22Rv1 (cell line): ENCODE measurements at regions not wholly inside any gene's neighbourhood (a gene's known extent, or its start where the extent isn't known, plus 50 kb on each side); places are given as distances from the start of the nearest gene placed in this dataset.
"Not testable (repeated sequence)": the region's sequence is repeated elsewhere in the genome, so short reads cannot be mapped to it uniquely, and the experiment has no call there.

Experiments used
- H3K27ac ChIP-seq: fragments of 450-650 bp; 2 replicates; pipeline ENCODE4 v1.5.1; 2017
- ZFX ChIP-seq: fragments of 450-650 bp; IDR thresholded peaks from 2 replicates; pipeline ENCODE4 v1.6.1; 2017; ENCODE audit warnings: antibody characterized with exemption, borderline replicate concordance
- TF ChIP-seq, protein P1 (sequence below): fragments of 450-650 bp; IDR thresholded peaks from 2 replicates; pipeline ENCODE4 v1.5.1; 2017; ENCODE audit warnings: mild to moderate bottlenecking

DNA sequence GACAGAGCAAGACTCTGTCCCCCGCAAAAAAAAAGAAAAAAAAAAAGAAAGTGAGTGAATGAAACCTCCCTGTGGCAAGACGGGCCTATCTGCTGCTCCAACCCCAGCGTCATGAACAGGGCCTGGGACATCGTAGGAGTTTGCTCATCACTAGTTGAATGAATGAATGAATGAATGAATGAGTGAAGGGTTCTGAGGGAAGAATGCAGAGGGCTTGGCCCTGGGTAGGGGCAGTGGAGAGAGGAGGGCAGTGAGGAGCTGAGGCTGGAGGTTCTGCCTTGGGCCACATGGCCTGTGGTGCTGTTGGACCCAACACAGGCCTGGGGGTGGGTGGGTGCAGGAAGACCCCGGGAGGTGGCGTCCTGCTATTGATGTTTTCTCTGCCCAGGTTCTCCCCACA lies 125.5 kb upstream of the CIBAR2 start:
- H3K27ac ChIP-seq, result no peak overlapping the region
- TF ChIP-seq, protein P1, sequence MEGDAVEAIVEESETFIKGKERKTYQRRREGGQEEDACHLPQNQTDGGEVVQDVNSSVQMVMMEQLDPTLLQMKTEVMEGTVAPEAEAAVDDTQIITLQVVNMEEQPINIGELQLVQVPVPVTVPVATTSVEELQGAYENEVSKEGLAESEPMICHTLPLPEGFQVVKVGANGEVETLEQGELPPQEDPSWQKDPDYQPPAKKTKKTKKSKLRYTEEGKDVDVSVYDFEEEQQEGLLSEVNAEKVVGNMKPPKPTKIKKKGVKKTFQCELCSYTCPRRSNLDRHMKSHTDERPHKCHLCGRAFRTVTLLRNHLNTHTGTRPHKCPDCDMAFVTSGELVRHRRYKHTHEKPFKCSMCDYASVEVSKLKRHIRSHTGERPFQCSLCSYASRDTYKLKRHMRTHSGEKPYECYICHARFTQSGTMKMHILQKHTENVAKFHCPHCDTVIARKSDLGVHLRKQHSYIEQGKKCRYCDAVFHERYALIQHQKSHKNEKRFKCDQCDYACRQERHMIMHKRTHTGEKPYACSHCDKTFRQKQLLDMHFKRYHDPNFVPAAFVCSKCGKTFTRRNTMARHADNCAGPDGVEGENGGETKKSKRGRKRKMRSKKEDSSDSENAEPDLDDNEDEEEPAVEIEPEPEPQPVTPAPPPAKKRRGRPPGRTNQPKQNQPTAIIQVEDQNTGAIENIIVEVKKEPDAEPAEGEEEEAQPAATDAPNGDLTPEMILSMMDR, result no peak
- TF ChIP-seq ZFX, result no peak

GRCh38 chr16:85238233-85238647 lies 126.0 kb upstream of the CIBAR2 start:
- H3K27ac ChIP-seq, result no peak overlapping the region
- no peak for TF ChIP-seq ZFX
- TF ChIP-seq, protein P1, result no peak

DNA sequence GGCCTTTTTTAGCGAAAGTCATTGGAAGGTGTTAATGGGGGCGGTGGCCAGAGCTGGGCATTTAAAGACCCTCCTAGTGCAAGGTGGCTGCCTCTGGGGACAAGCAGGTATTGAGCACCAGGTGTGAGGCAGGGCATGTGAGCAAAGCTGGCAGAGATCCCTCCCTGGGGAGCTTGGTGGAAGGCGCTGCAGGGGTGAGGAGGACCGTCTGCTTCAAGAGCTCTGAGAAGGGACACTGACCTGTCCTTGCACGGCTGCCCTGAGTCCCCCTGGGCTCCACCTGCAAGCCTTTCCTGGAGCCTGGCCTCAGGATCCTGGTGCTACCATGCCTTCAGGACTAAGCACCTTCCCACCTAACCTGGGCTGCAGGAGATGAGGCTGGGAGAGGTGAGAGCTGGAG lies 127.0 kb upstream of the CIBAR2 start:
- TF ChIP-seq, protein P1, result no peak
- TF ChIP-seq ZFX, result no peak
- H3K27ac ChIP-seq, result no peak overlapping the region

GRCh38 chr16:85239871-85240270 lies 127.6 kb upstream of the CIBAR2 start:
- no peak overlapping the region for H3K27ac ChIP-seq
- TF ChIP-seq, protein P1, result no peak
- no peak for TF ChIP-seq ZFX

DNA sequence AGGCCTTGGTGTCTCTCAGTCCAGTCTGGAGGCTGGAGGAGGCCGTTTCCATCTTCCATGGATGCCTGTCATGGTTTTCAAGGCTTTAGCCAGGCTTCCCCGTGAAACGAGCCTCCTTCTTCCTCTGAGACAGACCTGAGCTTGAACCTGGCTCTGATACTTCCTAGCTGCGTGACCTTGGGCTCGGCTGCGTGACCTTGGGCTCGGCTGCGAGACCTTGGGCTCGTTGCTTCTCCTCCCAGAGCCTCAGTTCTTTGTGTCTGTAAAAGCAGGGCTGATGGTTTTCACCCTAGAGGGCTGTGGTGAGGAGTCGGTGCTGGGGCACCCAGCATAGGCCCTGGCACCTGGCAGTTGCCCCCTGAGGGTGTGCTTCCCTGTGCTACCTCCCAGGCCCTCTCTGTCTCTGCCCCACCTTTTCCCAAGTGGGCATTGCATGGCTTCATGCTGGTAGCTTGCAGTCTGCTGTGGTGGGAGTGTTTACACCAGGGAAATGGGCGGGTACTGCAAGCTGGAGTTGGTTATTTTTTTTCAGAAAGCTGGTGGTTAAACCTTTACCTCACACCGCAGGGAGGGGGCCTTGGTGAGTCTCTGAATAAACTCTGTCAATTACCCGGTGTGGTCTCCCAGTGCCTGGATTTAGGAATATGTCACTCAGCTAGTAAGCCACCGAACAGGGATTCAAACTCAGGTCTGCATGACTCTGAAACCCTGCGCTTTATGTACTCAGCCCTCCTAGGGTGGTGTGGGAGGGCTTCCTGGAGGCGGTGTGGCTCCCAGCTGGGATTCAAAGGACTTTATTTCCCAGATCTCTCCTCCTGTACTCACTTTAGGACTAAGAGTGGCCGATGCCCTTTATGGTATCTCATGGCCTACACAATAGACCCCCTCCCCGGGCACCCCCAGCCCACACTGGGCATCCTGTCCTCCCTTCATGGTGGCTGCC lies 129.0 kb upstream of the CIBAR2 start:
- no peak overlapping the region for H3K27ac ChIP-seq
- no peak for TF ChIP-seq ZFX
- TF ChIP-seq, protein P1, result no peak

DNA sequence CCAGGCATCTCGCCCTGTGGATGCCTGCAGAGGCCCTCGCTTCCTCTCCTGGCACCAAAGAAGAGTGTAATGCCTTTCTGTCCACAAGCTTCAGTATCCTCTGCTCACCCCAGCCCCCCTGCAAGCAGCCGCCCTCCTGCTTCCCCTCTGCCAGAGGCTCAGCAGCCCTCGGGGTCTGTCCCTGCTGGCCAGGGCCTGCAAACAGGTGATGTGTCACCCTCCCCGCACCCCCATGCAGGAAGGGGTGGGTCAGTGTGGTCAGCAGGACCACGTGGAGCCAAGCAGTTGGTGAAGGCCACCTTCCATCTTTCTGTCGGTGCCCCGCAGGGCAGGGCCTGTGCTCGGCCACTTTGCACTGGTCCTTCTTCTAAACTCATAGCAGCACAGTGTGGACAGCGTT lies 129.9 kb upstream of the CIBAR2 start:
- H3K27ac ChIP-seq, result no peak overlapping the region
- TF ChIP-seq ZFX, result no peak
- TF ChIP-seq, protein P1, result no peak

DNA sequence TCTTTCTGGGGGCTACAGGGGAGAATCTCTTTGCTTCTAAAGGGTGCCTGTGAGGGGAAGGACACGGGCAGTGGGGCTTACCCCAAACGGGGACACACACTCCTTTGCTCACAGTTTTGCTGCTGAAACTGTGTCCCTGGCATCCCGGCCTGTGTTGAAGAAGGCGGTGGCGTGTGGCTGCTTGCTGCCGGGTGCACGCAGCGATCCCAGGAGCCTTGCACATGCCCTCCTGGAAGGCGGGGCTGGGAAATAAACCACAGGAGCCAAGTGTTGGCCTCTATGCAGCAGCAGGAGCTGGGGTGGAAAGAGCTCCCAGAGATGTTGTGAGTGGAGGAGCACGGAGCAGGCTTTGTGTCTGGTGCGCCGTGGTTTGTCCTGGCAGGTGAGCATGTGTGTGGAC lies 131.0 kb upstream of the CIBAR2 start:
- TF ChIP-seq, protein P1, result no peak
- TF ChIP-seq ZFX, result no peak
- no peak overlapping the region for H3K27ac ChIP-seq

DNA sequence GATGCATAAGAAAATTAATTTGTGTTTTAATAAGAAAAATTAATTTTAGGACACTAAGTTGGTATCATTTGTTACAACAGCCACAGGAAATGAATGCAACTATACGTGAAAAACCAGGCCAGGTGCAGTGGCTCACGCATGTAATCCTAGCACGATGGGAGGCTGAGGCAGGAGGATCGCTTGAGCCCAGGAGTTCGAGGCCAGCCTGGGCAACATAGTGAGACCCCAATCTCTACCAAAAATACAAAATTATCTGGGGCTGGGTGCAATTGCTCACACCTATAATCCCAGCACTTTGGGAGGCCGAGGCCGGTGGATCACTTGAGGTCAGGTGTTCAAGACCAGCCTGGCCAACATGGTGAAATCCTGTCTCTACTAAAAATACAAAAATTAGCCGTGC lies 132.2 kb upstream of the CIBAR2 start:
- not testable (repeated sequence) for H3K27ac ChIP-seq
